CD4-positive, alpha-beta T cell treated with Interleukin-6 at 100 ng/mL for 8 hours (primary cell): ENCODE measurements at regions not wholly inside any gene's neighbourhood (a gene's known extent, or its start where the extent isn't known, plus 50 kb on each side); places are given as distances from the start of the nearest gene placed in this dataset.

Source experiments
- DNase-seq: peaks from one replicate; pipeline ENCODE4 v3.0.0-alpha.2; 2020; ENCODE audit warnings: mixed read lengths, low spot score

DNA sequence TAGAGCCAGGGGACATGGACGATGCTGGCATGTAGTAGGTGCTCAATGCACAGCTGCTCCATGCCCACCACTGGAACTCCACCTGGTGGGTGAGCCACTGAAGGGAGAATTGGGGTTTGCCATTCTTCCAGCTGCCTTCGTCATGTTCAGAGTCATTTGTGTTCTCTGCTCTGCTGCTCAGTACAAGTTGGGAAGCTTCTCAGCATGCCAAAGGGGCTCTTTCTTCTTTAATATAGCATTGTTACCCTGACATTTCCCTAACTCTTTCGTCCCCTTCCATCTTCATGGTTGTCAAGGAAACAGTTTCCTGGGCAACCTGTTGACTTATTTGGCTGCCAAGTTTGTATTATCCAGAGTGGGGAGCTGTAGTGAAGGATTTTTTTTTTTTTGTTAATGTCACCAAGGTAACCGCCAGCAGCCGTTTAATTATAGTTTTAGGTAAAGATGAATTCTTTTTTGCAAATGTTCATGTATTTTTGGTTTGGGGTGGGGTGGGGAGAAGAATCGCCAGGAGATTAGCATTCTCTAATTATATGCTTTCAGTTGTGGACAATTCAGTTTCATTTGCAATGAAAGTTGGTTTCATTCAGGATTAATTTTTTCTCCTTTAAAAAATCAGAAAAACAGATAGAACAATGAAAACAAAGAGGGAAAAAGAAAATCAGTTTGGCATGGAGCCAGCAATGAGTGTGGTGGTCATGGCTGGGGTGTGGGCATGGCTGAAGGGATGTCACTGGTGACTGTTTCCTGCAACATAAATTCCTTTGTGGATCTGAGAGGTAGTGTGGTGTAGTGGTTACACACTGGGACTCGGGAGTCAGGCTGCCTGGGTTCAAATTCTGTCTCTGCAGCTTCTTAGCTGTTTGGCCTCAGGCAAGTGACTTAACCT, 73.0 kb upstream of the KCNG1 start:
- DNase-seq = no peak

DNA sequence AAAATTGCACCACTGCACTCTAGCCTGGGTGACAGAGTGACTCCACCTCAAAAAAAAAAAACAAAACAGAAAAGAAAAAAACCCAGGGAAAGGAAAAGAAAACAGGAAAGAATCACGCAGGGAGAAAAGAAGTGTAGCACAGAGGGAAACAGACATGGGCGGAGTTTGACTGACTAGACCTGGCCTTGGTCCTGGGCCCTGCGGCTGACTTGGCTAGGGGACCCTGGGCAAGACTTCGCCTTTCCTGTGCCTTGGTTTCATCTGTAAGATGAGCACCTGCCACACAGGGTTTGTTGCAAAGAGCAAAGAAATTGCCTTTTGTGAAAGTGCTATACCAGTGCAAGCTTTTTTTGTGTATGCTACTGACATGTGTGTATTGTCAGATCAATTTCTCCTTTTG, 71.3 kb upstream of the KCNG1 start:
- DNase-seq = no peak

DNA sequence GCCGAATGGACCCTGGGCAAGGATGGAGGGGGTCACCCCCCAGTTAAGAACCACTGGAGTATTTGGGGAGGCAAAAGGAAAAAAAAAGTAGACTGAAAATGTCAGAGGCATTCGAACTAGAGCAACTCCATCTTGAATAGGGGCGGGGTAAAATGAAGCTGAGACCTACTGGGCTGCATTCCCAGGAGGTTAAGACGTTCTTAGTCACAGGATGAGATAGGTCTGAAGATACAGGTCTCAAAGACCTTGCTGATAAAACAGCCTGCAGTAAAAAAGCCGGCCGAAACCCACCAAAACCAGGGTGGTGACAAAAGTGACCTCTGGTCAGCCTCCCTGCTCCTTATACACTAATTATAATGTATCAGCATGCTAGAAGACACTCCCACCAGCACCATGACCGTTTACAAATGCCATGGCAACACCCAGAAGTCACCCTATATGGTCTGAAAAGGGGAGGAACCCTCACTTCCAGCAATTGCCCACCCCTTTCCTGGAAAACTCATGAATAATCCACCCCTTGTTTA, 70.4 kb upstream of the KCNG1 start:
- no peak for DNase-seq

- DNase-seq = no peak
Observed at GRCh38 chr20:51092338-51092737, 69.4 kb upstream of the KCNG1 start.

GRCh38 chr20:51091406-51092195, 68.7 kb upstream of the KCNG1 start:
- no peak for DNase-seq

GRCh38 chr20:51089840-51090239, 66.9 kb upstream of the KCNG1 start:
- no peak for DNase-seq

GRCh38 chr20:51089272-51089781, 66.4 kb upstream of the KCNG1 start:
- no peak for DNase-seq

GRCh38 chr20:51087266-51087665, 64.4 kb upstream of the KCNG1 start:
- no peak for DNase-seq

DNA sequence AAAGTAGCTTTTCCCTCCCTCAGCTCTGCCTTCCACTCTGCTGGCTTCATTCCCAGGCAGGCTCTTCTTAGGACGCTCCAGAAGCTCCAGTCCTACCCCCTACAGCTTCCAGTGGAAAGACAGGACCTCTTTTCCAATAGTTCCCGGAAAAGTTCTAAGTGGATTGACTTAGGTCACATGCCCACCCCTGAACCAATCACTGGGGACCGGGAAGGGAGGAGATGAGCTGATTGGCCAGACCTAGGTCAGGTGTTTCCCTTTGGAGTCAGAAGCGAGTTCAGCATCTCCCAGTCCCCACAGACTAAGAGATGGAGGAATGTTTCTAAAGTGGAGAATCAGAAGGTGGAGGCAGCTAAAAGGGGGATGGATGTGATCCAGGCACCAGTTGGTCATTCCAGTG, 62.9 kb upstream of the KCNG1 start:
- no peak for DNase-seq

DNA sequence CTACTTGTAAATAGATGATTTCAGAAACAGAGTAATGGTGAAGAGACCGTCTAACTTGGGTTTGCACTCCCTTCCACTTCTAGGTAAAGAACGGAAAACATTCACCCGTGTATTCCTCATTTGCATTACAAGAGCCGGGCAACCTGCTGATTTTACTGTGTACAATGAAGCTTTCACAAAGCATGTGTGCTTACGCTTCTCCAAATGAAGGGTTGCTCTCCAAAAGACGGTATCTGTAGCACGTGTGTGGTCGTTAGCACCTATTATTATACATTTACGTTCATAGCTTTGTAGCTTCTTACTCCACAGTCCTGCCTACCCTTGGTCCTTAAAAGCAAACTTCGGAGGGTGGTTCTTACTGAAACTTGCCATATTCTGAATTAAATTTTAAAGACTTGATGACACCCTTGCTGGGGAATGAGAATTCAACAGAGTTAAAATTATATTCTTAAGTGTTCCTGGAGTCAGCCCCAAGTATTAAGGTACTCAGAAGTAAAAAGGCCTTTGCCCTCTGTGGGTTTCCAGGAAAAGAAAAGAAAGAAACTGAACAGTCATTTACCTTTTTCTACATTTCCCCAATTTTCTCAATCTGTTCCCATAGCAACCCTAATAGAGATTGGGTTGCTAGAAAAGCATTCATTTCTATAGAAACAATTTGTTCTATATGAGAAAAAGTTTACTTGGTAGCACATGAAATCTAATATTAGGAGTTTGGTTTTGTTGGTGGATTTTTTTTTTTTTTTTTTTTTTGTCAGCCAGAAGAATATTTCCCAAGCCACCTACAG, 61.9 kb upstream of the KCNG1 start:
- DNase-seq = no peak

GRCh38 chr20:51083447-51083846, 60.5 kb upstream of the KCNG1 start:
- no peak for DNase-seq

DNA sequence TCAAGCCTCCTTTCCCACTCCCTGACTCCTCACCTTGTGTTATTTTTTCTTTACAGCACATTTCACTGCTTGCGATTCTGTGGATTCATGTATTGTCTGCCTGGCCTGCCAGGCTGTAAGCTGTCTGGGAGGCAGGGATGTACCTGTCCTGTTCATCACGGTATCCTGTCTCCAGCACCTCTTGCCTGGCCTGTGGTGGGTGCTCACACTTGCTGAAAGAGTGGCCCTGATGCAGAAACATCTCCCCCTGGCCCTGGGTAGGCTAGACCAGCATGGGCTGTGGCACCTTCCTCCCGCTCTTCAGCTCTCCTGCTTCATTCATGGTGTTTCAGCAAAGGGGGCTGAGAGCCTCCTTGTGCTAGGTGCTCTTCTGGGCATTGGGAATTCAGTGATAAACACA, 60.1 kb upstream of the KCNG1 start:
- DNase-seq = no peak

DNA sequence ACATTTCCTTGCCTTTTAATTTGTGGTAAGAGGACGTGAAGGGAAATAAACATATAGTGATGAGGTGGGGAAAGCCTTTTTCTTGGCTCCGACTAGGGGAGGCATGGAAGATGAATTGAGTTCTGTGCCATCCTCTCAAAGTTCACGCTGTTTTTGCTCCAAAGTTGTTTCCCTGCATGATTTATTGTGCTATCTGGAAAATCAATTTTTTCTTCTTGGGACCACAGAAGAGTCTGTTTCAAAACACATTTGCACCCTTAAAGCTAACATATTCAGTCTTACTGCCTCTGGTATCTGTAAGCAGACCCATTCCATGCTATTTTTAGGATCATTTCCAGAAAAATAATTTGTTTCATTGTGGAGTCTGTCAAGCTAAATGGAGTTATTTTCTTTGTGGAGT, 57.6 kb upstream of the KCNG1 start:
- no peak for DNase-seq

- no peak for DNase-seq
Observed at GRCh38 chr20:51079488-51079887, 56.6 kb upstream of the KCNG1 start.

DNA sequence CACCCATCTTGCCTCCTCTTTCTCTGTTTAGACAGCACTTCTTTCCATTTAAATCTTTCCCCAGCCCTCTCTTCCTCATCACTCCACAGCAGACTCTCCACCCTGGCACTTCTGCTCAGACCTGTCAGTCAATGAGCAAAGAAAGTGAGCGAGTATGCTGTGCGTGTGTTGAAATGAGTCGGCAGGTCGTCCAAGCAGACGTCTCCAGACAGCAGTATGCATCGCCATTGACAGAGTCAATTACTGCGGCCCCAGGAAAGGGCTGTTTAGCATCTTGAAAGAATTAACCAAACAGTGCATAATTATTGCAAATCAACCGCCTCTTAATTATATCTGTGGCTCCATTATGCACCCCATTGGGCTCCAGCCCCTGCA, 54.8 kb upstream of the KCNG1 start:
- DNase-seq = no peak

DNA sequence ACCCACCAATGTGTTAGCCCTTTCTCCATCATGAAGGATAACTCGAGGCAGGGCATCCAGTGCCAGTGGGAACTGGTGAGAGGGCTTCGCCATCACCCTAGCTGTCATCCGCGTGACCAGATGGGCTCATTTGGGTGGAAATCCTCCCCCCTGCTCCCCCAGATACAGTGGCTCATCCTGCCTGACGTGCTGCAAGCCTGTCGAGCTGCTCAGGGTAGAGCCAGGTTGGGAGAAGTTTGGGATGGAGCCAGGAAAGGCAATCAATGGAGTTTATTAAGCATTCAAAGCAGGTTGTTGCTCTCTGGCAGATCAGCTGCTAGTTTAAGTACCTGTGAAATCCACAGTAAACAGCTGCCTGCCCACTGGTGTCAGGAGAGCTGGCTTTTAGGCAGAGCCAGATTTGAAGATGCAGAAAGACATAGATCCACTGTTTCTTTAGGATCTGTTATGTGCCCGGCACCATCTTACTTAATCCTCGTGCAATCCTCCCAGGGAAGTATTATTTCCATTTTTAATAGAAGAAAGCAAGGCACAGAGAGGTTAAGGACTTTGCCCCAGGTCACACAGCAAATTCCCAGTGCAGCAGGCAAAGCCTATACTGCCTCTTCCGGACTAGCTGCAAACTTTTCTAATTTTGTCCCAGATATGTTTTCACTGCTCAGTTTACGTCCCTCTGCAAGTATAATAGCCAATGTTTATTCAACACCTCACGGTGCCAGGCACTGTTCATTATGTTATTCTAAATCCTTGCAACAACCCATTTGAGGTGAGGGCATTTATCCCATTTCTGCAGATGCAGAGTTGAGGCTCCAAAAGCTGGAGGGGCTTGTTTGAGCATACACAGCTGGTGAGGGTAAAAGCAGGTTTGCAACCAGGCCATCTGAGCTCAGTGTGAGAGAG, 54.1 kb upstream of the KCNG1 start:
- DNase-seq = no peak

DNA sequence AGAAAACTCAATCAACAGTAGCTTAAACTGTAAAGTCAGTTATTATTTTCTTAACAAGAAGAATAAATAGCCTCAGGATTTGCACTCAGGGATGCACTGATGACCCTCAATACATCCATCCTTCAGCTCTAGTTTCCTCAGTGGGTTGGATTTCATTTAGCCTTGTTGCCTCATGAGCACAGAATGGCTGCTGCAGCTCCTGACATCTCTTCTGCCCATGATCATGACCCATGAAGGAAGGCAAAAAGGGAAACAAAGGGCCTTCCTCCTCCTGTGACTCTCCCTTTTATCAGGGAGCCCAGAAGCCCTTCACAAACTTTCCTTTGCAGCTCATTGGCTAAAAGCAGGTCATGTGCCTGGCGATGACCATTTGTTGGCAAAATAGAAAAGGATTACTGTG, 51.2 kb upstream of the KCNG1 start:
- no peak for DNase-seq
